Medulla oblongata (tissue), 1 donor: ENCODE measurements at regions not wholly inside any gene's neighbourhood (a gene's known extent, or its start where the extent isn't known, plus 50 kb on each side); places are given as distances from the start of the nearest gene placed in this dataset.
A peak's percentile ranks its signal among the peaks of the same experiment; 100 is the strongest.
"Not testable (repeated sequence)": the region's sequence is repeated elsewhere in the genome, so short reads cannot be mapped to it uniquely, and the experiment has no call there.

ENCODE experiments used
- DNase-seq: peaks from one replicate; pipeline ENCODE4 v3.0.0-alpha.2; 2015; ENCODE audit errors: extremely low spot score

DNA sequence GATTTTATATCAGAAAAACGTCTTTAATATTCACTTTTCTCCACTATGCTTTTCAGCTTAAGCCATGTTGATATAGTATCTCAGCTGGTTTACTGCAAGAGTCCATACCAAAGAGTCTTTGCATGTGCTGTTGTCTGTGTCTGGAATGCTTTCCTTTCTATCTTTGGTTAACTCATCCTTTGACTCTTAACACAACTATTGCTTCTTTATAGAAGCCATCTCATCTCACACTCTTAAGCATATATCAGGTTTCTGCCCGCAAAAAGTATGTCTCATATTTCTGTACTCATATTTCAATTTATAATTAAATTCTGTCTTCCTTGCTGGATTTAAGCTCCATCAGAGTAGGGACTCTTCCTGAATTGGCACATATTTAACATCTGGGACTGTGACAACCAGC is 220.9 kb upstream of the KCNK2 start:
- DNase-seq = no peak

GRCh38 chr1:214862421-214862820 is 220.1 kb upstream of the KCNK2 start:
- DNase-seq = no peak

DNA sequence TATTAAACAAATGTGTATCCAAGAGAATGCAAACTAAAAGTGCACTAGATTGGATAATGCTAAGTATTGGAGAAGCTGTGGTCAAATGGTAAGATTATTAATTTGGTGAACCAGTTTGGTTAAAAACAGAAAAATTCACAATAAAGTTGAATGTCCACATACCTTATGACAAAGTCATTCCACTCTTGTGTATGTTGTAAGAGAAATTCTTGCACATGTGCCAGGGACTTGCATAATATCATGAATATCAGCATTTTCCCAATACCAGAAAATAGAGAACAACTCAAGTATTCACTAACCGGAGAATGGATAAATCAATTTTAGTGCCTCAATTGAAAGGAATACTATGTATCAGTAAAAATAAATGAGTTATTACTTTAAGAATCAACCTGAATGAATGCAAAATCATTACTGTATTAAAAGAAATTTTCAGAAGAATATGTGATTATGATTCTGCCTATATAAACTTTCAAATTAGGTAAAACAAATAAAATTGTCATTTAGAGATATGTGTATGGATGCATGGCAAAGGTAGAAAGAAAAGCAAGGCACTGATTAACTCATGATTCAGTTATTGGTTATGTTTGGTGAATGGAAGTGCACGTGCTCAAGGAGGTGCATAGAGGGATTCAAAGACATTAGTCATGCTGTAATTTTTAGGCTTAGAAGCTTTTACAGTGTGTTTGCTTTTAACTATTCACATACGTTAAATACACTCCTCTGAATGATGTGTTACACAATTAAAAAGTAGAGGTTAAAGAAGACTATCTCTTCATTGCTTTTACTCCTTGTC is 217.4 kb upstream of the KCNK2 start:
- DNase-seq = no peak

DNA sequence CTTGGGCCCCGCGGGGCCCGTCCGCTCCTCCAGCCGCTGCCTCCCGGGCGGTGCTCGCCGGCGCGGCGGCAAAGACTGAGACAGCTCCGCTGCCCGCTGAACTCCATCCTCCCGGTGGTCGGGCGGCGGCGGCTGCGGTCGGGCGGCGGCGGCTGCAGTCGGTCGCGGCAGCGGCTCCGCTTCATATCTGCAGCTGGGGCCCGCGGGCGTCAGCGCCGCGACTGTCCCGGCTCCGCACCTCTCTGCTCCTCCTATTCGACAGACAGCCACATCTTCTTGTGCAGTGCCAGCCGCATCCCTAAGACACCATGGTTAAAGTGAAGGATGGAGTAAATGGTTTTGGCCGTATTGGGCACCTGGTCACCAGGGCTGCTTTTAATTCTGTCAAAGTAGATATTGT is 212.1 kb upstream of the KCNK2 start:
- not testable (repeated sequence) for DNase-seq

GRCh38 chr1:214880956-214881355 is 201.6 kb upstream of the KCNK2 start:
- no peak for DNase-seq

DNA sequence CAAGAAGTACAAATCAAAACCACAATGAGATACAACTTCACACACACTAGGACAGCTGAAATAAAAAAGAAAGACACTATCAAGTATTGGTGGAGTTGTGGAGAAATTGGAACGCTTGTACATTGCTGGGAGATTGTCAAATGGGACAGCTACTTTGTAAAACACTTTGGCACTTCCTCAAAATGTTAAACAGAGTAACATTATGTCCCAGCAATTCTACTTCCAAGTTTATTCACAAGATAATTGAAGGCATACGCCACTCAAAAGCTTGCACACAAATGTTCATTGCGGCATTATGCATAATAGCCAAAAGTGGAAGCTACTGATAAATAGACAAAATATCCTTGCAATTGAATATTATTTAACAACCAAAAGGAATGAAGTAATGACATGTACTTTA is 199.9 kb upstream of the KCNK2 start:
- no peak for DNase-seq

- no peak for DNase-seq
Measured at GRCh38 chr1:214895011-214895600, 187.4 kb upstream of the KCNK2 start.

GRCh38 chr1:214896921-214897320 is 185.6 kb upstream of the KCNK2 start:
- DNase-seq = no peak

- DNase-seq = no peak
Measured at GRCh38 chr1:214897581-214897980, 185.0 kb upstream of the KCNK2 start.

DNA sequence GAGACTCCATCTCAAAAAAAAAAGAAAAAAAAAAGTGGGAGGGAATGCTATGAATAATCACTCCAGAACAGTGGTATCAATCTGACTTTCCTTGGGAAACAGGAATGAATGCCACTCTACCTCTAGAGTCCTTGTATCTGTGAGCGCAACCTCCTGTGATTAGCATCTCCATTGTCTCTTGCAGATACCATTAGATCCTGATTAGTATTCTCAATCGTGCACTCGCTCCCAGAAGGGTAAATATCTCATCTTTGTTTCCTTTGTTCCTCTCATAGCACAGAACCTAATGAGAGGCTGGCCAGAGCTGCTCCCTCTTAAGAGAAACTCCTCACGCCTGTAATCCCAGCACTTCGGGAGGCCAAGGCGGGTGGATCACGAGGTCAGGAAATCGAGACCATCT is 184.4 kb upstream of the KCNK2 start:
- DNase-seq = no peak

DNA sequence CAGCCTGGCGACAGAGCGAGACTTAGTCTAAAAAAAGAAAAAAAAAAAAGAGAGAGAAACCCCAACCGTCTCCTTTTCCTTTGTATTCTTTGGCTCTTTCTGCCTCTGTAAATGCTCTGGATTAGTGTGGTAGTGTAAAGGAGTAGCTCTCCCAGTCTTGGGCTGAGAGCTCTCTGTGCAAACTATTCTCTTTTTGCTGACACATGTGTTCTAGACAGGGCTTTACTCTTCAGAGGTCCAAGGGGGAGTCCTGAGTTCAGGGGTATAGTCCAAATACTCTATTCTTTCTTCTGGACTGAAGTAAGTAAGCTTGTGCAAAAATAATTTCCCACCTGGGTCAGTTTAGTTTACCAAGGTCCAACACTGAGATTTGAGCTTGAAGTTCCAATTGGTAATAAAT is 183.8 kb upstream of the KCNK2 start:
- no peak for DNase-seq

DNA sequence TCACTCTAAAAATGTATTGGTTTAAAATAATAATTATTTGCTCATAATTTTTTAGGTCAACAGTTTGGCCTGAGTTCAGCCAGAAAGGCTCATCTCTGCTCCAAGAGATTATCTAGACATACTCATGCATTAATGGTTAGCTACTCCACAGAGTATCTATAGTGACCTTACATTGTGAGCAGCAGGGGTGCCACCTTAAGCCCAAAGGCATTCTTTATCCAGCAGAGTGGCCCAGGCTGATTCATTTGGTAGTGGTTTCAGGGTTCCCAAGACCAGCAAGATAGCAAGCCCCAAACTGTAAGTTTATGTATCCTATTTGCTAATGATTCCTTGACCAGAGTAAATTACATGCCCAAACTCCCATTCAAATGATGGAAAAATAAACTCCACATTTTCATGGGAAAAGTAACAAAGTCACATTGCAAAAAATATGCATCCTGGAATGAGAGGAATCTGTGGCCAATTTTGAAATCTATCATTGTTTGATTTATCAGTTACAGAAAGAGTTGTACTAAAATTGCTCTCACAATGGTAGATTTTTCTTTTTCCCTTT is 182.6 kb upstream of the KCNK2 start:
- no peak for DNase-seq

DNA sequence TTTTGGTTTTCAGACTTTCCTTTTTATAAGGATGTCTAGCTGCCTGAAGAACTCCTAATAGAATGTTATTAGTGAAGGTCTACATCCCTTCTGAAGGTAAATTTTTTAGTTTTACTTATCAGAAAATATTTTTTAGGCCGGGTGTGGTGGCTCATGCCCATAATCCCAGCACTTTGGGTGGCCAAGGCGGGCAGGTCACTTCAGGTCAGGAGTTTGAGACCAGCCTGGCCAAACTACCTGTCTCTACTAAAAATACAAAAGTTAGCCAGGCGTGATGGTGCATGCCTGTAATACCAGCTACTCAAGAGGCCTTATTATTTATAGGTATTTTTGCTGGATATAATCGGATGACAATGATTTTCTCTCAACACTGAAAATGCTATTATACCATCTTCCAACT is 181.9 kb upstream of the KCNK2 start:
- no peak for DNase-seq

GRCh38 chr1:214901718-214902117 is 180.8 kb upstream of the KCNK2 start:
- no peak for DNase-seq

- no peak for DNase-seq
Measured at GRCh38 chr1:214902636-214903320, 179.8 kb upstream of the KCNK2 start.

- DNase-seq = peak; percentile 28
Measured at GRCh38 chr1:214912127-214912526, 170.4 kb upstream of the KCNK2 start.

GRCh38 chr1:214913966-214914365 is 168.6 kb upstream of the KCNK2 start:
- no peak for DNase-seq

- DNase-seq = no peak
Measured at GRCh38 chr1:214917081-214917635, 165.4 kb upstream of the KCNK2 start.

GRCh38 chr1:214918745-214919144 is 163.8 kb upstream of the KCNK2 start:
- DNase-seq = no peak

- DNase-seq = no peak
Measured at GRCh38 chr1:214920337-214920736, 162.2 kb upstream of the KCNK2 start.

DNA sequence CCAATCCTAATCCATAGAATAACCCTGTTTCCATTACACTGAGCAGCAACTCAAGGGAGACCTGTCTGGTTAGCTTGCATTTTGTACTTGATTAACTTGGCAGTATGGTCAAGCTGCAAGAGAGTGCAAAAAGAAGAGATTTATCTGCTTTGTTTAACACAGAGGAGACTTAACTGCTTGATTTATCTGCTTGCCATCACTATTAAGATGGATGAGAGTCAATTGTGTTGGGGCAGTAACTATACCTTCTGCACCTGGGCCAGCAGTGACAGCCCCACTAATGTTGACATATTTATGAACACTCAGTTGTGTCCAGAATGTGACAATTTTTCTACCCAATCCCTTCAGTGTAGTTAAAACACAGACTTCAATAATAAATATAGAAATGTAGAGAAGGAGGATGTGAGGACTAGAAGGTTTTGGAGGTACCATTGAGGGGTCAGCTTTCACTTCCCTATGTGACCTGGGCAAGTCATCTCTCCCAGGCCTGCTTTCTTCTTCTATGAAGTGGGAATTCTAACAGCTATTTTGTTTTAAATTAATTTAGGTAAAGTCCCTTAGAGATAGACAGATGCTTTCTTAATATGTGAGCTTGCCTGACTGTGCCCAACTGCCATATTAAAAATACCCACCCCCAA is 159.1 kb upstream of the KCNK2 start:
- no peak for DNase-seq

GRCh38 chr1:214927796-214928195 is 154.7 kb upstream of the KCNK2 start:
- DNase-seq = no peak
